ENCODE measurements at regions not wholly inside any gene's neighbourhood (a gene's known extent, or its start where the extent isn't known, plus 50 kb on each side); places are given as distances from the start of the nearest gene placed in this dataset.

DNA sequence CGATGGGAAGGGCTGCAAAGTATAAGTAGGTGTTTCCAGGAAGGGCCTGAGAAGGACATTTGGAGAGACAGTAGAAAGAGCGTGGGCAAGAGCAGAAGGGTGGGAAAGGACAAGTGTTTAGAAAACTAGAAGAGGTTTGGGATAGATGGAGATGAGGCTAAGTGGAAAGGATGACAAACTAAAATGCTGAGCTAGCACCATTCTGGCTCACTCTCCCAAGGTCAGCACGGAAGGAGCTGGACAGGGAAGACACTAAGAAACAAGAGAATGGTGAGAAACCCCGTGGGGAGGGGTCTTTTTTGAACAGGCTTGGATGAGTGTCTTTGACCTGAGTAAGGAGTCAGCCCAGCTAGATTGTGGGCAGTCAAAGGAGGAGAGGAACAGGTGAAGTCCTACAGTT, 286.0 kb downstream of the CDK5RAP2 start:
- Histone ChIP-seq H3K9ac (ENCODE audit: low read length) (no peak overlapping the region), H3K27me3 (replicated peaks in 1 of 4; ENCODE audit: control extremely low read depth in 1 of 4, control insufficient read depth in 3 of 4, insufficient read depth in 4 of 4, low read length in 3 of 4) (no peaks in the 10 kb centered on the region), H3K27ac (ENCODE audit: low read length in 2 of 2) (no peak overlapping the region), H3K36me3 (replicated peaks in 1 of 2; ENCODE audit: control extremely low read depth in 1 of 2, control insufficient read depth in 1 of 2, extremely low read depth in 1 of 2, insufficient read depth in 2 of 2, low read length in 1 of 2) (no peaks in the 10 kb centered on the region), H3K9me3 (ENCODE audit: control extremely low read depth in 1 of 3, control insufficient read depth in 2 of 3, insufficient read depth in 1 of 3, low read length in 2 of 3) (no peaks in the 10 kb centered on the region), H3K4me1 (ENCODE audit: control insufficient read depth in 2 of 2, insufficient read depth in 2 of 2, low read length in 2 of 2) (no peaks in the 10 kb centered on the region), H4K20me1 (ENCODE audit: control insufficient read depth, insufficient read depth, low read length, poor library complexity, severe bottlenecking) (no peaks in the 10 kb centered on the region), H2AFZ (ENCODE audit: insufficient read depth, low read depth, low read length, poor library complexity, severe bottlenecking) (no peak overlapping the region), H3K4me3 (ENCODE audit: control extremely low read depth in 1 of 5, extremely low read depth in 1 of 5, insufficient read depth in 1 of 5, low read depth in 2 of 5, low read length in 4 of 5) (no peak overlapping the region), H3K4me2 (replicated peaks; ENCODE audit: low read depth, low read length, poor library complexity, severe bottlenecking) (no peak overlapping the region), H3K79me2 (ENCODE audit: control insufficient read depth, insufficient read depth, low read length) (no peaks in the 10 kb centered on the region)
- Mint-ChIP-seq H3K9me3 (ENCODE audit: insufficient read depth) (peaks cover 2% of the 10 kb centered on the region), H3K27ac (no peak overlapping the region), H3K4me3 (no peak overlapping the region), H3K27me3 (peaks cover 14% of the 10 kb centered on the region), H3K4me1 (no peaks in the 10 kb centered on the region)
- intact Hi-C loops (cut with micrococcal nuclease): no loop called here
- WGBS (ENCODE audit: insufficient coverage): 69% methylated on average over 4 of the region's 4 CpGs
- DNase-seq (no peak), ATAC-seq (ENCODE audit: low read depth) (no peak)
- POLR2A ChIA-PET: no interaction called here
- TF ChIP-seq, protein P1, sequence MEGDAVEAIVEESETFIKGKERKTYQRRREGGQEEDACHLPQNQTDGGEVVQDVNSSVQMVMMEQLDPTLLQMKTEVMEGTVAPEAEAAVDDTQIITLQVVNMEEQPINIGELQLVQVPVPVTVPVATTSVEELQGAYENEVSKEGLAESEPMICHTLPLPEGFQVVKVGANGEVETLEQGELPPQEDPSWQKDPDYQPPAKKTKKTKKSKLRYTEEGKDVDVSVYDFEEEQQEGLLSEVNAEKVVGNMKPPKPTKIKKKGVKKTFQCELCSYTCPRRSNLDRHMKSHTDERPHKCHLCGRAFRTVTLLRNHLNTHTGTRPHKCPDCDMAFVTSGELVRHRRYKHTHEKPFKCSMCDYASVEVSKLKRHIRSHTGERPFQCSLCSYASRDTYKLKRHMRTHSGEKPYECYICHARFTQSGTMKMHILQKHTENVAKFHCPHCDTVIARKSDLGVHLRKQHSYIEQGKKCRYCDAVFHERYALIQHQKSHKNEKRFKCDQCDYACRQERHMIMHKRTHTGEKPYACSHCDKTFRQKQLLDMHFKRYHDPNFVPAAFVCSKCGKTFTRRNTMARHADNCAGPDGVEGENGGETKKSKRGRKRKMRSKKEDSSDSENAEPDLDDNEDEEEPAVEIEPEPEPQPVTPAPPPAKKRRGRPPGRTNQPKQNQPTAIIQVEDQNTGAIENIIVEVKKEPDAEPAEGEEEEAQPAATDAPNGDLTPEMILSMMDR (IDR thresholded peaks at IDR 0.05): no peak
- TF ChIP-seq EZH2 (IDR thresholded peaks at IDR 0.05; ENCODE audit: borderline replicate concordance, insufficient read depth, low read depth, low read length, poor library complexity, severe bottlenecking): no peak
- CTCF ChIA-PET: no interaction called here

DNA sequence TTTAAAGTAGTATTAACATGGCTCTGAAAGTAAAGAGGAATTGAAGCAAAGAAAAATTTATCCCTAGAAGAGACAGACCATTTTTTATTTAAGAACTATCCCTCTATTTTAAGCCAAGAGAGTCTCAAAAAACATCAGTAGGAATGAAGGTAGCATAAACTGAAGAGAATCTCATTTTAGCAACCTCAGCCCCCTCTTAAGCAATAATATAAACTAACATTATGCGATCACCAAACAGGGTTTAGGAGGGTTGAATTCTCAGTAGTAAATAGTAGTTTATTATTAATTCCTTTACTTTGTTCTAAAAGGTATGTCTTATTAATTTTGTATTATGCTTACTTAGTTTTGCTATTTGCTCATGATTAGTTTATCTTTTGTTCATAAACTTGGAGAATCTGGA, 287.4 kb downstream of the CDK5RAP2 start:
- Histone ChIP-seq H3K9ac (ENCODE audit: low read length) (no peak overlapping the region), H3K4me1 (ENCODE audit: control insufficient read depth in 2 of 2, insufficient read depth in 2 of 2, low read length in 2 of 2) (no peaks in the 10 kb centered on the region), H3K4me3 (ENCODE audit: control extremely low read depth in 1 of 5, extremely low read depth in 1 of 5, insufficient read depth in 1 of 5, low read depth in 2 of 5, low read length in 4 of 5) (no peak overlapping the region), H3K27ac (ENCODE audit: low read length in 2 of 2) (no peak overlapping the region), H3K4me2 (replicated peaks; ENCODE audit: low read depth, low read length, poor library complexity, severe bottlenecking) (no peak overlapping the region), H3K36me3 (replicated peaks in 1 of 2; ENCODE audit: control extremely low read depth in 1 of 2, control insufficient read depth in 1 of 2, extremely low read depth in 1 of 2, insufficient read depth in 2 of 2, low read length in 1 of 2) (no peaks in the 10 kb centered on the region), H4K20me1 (ENCODE audit: control insufficient read depth, insufficient read depth, low read length, poor library complexity, severe bottlenecking) (no peaks in the 10 kb centered on the region), H3K79me2 (ENCODE audit: control insufficient read depth, insufficient read depth, low read length) (no peaks in the 10 kb centered on the region), H3K27me3 (replicated peaks in 1 of 4; ENCODE audit: control extremely low read depth in 1 of 4, control insufficient read depth in 3 of 4, insufficient read depth in 4 of 4, low read length in 3 of 4) (no peaks in the 10 kb centered on the region), H2AFZ (ENCODE audit: insufficient read depth, low read depth, low read length, poor library complexity, severe bottlenecking) (no peak overlapping the region), H3K9me3 (ENCODE audit: control extremely low read depth in 1 of 3, control insufficient read depth in 2 of 3, insufficient read depth in 1 of 3, low read length in 2 of 3) (peaks cover 0 to 3% (median 0%) of the 10 kb centered on the region in 3 donors)
- WGBS (ENCODE audit: insufficient coverage): no CpG with 5 or more reads among the region's 1 CpG
- H3K4me1 Mint-ChIP-seq: no peaks in the 10 kb centered on the region
- TF ChIP-seq, protein P1 (IDR thresholded peaks at IDR 0.05): no peak
- no peak for TF ChIP-seq EZH2 (IDR thresholded peaks at IDR 0.05; ENCODE audit: borderline replicate concordance, insufficient read depth, low read depth, low read length, poor library complexity, severe bottlenecking)
- H3K4me3 Mint-ChIP-seq: no peak overlapping the region
- ATAC-seq (ENCODE audit: low read depth): no peak
- POLR2A ChIA-PET: no interaction called here
- CTCF ChIA-PET: no interaction called here
- no peak for DNase-seq
- peaks cover 2% of the 10 kb centered on the region for H3K9me3 Mint-ChIP-seq (ENCODE audit: insufficient read depth)
- H3K27ac Mint-ChIP-seq: no peak overlapping the region
- intact Hi-C loops (cut with micrococcal nuclease): no loop called here
- H3K27me3 Mint-ChIP-seq: peaks cover 14% of the 10 kb centered on the region
